T-helper 2 cell treated with Interferon-gamma antibody and Interleukin-4, amounts not matched to agents 100 ng/mL and 5 ng/mL, for 36 hours (primary cell): ENCODE measurements at regions not wholly inside any gene's neighbourhood (a gene's known extent, or its start where the extent isn't known, plus 50 kb on each side); places are given as distances from the start of the nearest gene placed in this dataset.

Experiments
- intact Hi-C: fragments of 100-400 bp; cut with micrococcal nuclease; formaldehyde crosslinking; loops from one replicate; pipeline ENCODE4 v1.15.1; 2023

GRCh38 chr12:14252697-14253096 is 112.8 kb upstream of the ATF7IP start:
- intact Hi-C loops, result no loop called here

DNA sequence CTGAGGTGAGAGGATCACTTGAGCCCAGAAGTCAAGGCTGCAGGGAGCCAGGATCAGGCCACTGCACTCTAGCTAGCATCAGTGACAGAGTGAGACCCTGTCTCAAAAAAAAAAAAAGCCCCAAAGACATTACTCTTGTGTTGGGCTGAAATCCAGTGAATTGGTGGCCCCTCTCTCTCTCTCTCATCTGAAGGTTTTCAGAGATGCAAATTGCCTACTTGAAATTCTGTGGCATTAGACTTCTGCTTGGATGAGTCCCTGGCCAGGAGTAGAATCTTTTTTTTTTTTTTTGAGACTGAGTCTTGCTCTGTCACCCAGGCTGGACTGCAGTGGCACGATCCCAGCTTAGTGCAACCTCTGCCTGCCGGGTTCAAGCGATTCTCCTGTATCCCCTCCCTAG is 112.0 kb upstream of the ATF7IP start:
- intact Hi-C loops, result no loop called here

DNA sequence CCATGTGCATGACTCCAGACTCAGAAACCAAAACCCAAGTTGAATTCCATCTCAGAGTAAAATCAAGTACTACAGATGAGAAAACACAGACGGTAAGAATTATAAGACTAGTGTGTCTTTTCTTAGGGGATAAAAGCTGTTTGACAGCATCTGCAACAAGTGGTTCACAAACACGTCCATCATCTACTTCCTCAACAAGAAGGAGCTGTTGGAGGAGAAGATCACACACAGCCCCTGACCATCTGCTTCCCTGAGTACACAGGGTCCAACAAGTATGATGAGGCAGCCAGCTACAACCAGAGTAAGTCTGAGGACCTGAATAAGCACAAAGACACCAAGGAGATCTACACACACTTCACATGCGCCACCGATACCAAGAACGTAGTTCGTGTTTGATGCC is 110.7 kb upstream of the ATF7IP start:
- intact Hi-C loops, result loop anchor here (5.0 kb wide), 1 partner anchor 1533 kb away; the partner anchor contains the start of gene EPS8

GRCh38 chr12:14256121-14256520 is 109.4 kb upstream of the ATF7IP start:
- intact Hi-C loops, result loop anchor here (1.0 to 5.0 kb wide), 6 partner anchors 16 to 1531 kb away; partner anchors contain the start of genes ARHGDIB, ATF7IP and EPS8

GRCh38 chr12:14256555-14257169 is 108.8 kb upstream of the ATF7IP start:
- intact Hi-C loops, result loop anchor here (1.0 to 5.0 kb wide), 8 partner anchors 16 to 1531 kb away; partner anchors contain the start of genes ARHGDIB, ATF7IP and EPS8

- intact Hi-C loops, result loop anchor here (1.0 to 5.0 kb wide), 5 partner anchors 128 to 1530 kb away; partner anchors contain the start of genes ARHGDIB and EPS8
These were observed 108.2 kb upstream of the ATF7IP start for GRCh38 chr12:14257303-14257733.

DNA sequence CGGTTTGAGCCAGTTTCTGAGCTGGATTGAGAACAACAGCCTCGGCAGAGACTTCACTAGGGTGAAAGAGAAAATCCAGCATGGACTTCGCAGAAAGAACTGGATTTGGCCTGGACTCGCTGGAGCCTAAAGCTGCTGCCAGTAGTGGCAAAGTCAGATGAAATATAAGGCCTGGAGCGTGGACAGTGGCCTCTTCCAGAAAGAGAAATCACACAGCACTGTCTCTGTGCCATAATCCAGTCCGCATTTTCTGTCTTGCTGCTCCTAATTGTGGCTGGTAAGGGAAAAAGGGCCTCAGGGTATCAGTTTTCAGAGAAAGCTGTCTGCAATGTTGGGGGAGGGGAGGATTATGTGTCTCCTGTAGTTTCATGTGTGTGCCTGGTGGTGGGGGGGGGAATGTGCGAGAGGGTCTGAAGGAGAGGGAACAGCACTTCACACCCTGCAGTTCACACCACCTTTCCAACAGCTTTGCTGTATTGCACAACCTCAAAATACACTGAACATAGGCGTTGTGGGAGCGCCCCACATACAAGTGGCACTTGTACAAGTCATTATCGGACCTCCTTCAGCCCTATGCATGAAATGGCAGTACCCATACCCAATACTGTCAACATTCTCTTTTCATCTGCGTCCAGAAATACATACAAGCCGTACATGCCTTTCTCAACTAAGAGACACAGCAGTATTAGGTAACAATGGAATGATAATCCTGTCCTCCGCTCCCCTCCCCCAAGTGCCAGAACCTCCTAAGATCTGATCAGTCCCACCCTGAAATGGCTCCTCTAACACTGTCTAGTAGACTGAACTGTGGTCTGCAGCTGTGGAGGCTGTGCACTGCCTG is 107.5 kb upstream of the ATF7IP start:
- intact Hi-C loops, result loop anchor here (1.0 to 5.0 kb wide), 5 partner anchors 127 to 1529 kb away; partner anchors contain the start of genes ARHGDIB and EPS8

- intact Hi-C loops, result loop anchor here (5.0 kb wide), 1 partner anchor 1529 kb away; the partner anchor contains the start of gene EPS8
These were observed 106.9 kb upstream of the ATF7IP start for GRCh38 chr12:14258575-14258940.

- intact Hi-C loops, result loop anchor here (5.0 kb wide), 1 partner anchor 1528 kb away; the partner anchor contains the start of gene EPS8
These were observed 105.9 kb upstream of the ATF7IP start for GRCh38 chr12:14259481-14260010.

- intact Hi-C loops, result no loop called here
These were observed 105.2 kb upstream of the ATF7IP start for GRCh38 chr12:14260011-14260993.

- intact Hi-C loops, result no loop called here
These were observed 104.4 kb upstream of the ATF7IP start for GRCh38 chr12:14261096-14261495.

DNA sequence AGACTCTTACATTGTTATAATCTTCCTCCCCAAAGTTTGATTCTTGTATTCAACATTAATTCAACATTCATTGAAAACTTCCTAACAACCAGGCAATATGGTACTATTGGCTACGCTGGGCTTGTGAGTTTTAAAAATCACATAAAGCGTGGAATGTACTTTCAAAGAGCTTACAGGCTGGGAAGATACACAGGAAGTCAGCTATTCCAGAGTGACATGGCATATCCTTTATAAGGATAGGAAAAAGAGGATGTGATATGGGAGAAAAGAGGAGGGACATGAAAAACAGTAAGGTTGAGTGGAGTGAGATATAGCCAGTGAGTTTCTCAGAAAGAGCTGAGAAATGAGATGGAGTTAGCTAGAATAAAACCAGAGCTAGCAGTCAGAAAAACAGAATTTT is 103.6 kb upstream of the ATF7IP start:
- intact Hi-C loops, result no loop called here

DNA sequence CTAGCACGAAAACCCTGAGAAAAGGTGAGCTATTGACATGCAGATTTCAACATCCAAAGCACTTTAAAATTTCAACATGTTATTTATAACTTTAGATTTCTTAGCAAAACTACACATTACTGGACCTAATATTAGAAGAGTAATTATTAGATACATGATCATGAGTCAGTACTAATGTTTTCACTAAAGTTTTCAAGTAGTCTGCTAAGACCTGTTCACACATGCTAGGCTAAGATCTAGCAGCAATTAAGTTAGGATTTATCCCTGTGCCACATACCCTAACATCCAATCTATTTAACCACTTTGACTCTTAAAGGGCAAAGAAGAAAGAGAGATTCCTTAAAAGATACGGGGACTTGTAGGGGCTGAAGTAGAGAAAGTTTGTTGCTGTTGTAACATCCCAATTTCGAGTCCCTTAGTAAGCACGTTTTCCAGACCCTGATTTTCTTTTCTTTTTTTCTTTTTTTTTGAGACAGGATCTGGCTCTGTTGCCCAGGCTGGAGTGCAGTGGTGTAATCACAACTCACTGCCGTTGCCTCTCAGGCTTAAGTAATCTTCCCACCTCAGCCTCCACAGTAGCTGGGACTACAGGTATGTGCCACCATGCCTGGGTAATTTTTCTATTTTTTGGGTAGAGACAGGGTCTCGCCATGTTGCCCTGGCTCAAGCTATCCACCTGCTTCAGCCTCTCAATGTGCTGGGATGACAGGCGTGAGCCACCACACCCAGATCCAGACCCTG is 102.5 kb upstream of the ATF7IP start:
- intact Hi-C loops, result no loop called here

- intact Hi-C loops, result no loop called here
These were observed 101.7 kb upstream of the ATF7IP start for GRCh38 chr12:14263742-14264141.

- intact Hi-C loops, result no loop called here
These were observed 101.2 kb upstream of the ATF7IP start for GRCh38 chr12:14264316-14264715.

GRCh38 chr12:14264778-14265177 is 100.7 kb upstream of the ATF7IP start:
- intact Hi-C loops, result no loop called here

DNA sequence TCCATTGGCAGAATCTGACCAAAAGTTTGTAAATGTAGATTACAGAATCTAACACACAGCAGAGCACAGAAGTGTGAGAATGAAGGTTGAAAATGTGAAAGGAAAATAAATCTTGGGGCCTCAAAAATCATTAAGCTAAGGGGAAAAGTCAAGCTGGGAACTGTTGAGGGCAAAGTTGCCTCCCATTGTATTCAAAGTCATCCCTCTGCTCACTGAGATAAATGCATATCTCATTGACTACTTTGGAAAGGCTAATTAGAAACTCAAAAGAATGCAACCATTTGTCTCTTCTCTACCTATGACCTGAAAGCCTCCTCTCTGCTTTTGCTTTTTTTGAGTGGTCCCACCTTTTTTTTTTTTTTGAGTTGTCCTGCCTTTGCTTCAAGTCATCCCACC is 97.4 kb upstream of the ATF7IP start:
- intact Hi-C loops, result no loop called here

- intact Hi-C loops, result no loop called here
These were observed 95.1 kb upstream of the ATF7IP start for GRCh38 chr12:14270392-14270791.

DNA sequence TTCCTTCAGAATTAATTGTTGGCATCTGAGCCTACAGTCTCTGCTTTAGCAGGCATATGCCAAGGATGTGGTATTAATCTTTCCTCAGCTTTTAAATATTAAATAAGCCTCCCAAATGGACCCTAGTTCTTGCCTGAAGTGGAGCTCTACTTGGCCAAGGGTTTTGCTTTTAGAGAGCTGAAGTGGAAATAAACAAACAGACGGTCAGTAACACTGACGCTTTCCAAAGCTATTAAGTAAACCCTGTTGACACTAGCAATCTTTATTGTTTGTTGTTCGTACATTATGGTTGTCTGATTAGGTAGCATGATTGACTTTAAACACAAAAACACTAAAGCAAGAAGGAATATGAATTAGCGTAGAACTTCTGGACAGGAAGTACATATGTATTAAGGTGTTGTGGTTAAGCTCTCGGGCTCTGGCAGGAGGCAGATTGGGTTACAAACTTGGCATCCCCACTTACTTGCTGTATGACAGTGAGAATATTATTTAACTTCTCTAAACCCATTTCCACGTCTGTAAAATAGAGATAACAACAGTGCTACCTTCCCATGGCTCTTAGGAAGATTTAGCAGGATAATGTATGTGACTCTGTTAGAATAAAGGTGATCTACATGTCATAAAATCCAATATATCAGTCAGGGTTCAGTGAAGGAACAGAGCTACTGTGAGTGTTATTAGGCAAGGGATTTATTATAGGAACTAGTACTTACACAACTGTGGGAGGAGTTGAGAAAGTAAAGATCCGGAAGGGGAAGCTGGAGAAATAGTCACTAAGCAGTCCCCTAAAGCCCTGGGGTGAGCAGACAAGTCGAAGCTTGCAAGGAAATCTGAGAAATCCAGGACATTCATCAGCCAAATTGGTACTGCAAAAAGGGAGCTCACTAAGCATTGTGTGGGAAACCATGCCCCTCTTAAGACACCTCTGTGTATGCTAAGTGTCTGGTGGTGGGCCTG is 92.2 kb upstream of the ATF7IP start:
- intact Hi-C loops, result no loop called here
